Fibroblast of skin of abdomen (primary cell): ENCODE measurements at regions not wholly inside any gene's neighbourhood (a gene's known extent, or its start where the extent isn't known, plus 50 kb on each side); places are given as distances from the start of the nearest gene placed in this dataset.
"Not testable (repeated sequence)": the region's sequence is repeated elsewhere in the genome, so short reads cannot be mapped to it uniquely, and the experiment has no call there.

Source experiments
- DNase-seq: peaks from one replicate; pipeline ENCODE4 v3.0.0-alpha.2; 2013

DNA sequence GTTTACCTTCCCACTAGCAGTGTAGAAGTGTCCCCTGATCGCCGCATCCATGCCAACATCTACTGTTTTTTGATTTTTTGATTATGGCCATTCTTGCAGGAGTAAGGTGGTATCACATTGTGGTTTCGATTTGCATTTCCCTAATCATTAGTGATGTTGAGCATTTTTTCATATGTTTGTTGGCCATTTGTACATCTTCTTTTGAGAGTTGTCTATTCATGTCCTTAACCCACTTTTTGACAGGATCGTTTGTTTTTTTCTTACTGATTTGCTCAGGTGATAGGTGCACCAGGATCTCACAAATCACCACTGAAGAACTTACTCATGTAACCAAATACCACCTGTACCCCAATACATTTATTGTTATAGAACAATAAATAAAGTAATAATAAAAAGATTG, 114.5 kb downstream of the GATA6 start:
- not testable (repeated sequence) for DNase-seq

GRCh38 chr18:22283397-22283796, 114.0 kb downstream of the GATA6 start:
- peak; percentile 8 for DNase-seq

DNA sequence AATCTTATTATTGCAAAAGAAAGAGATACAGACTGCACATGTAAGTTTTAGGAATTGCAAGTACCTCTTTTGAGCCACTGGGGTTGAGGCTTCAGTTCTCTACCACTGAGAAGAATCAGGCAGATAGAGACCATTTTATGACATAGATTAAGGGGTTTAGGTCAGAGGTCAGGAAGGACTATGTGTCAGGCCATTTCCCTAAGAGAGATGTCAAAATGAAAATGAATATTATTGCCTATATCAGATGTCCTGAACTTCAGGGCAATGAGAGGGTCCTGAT, 113.7 kb downstream of the GATA6 start:
- DNase-seq: no peak

DNA sequence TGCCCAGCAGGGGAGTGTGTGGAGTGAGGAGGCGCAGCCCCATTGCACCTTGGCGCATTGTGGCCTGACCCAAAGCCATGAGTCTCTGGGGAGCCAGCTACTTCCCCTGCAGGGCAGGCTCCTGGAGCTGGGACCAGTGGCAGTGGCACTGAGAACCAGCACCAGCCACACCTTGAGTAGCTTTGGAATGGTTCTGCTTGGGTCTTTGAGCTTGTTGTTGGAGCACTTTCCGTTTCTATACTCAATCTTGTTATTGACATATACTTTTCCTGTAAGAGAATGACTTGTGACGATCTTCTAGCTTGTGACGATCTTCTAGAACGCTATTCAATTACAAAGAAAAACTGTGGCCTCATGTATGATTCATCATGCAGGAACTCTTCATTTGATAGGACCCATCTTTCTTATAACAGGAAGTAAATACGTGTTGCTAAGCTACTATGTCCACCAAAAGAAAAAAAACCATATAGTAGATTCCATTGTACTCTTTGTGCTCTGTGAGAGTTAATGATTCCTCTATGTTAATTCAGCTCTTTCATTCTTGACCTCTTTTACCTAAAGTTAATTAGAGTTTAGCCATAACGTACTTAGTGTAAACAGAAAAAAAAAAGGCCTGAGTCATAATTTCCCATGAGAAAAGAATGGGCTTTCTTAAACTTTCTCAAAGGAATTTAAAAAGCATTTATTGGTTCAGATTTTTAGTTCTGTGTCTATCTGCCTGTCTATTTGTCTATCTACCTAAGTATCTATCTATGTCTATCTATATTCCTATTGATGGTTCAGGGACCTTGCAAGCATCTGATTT, 113.1 kb downstream of the GATA6 start:
- peak; percentile 54 for DNase-seq

DNA sequence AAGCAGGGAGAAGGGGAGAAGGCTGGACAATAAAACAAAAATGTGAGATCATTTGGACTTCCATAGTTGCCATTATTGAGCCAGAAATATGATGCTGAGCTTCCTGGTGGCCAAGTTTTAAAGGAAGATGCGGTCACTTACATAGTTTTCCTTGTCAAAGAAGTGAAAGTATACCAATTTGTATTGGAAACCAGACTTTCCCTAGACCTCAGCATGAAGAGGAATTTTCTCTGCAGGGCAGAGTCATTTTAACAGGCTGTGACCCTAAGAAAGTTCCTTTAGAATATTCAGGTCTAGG, 111.0 kb downstream of the GATA6 start:
- no peak for DNase-seq

- DNase-seq: peak; percentile 82
Measured at GRCh38 chr18:22279741-22280452, 110.5 kb downstream of the GATA6 start.

GRCh38 chr18:22278798-22279197, 109.4 kb downstream of the GATA6 start:
- DNase-seq: no peak

DNA sequence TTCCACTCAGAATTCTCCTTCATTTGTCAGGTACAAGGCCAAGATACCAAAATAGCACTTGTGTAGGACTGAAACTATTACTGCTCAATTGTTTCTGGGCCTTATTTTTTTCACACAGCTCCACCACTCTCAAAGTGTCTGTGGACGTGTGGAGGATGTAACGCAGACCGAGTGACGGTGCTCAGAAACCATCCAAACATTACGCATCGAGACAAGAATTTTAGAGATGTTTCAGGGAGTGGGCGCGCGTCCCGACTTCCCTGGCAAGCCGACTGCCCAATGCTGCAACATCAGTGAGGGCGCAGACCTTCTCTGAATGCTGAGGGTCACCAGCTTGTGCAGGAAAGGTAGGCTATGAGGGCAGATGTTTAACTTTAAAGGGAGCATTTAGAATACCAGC, 108.4 kb downstream of the GATA6 start:
- DNase-seq: no peak

- DNase-seq: no peak
Measured at GRCh38 chr18:22276334-22276713, 106.9 kb downstream of the GATA6 start.

GRCh38 chr18:22275706-22276333, 106.4 kb downstream of the GATA6 start:
- DNase-seq: no peak

- DNase-seq: no peak
Measured at GRCh38 chr18:22273101-22274039, 104.0 kb downstream of the GATA6 start.

DNA sequence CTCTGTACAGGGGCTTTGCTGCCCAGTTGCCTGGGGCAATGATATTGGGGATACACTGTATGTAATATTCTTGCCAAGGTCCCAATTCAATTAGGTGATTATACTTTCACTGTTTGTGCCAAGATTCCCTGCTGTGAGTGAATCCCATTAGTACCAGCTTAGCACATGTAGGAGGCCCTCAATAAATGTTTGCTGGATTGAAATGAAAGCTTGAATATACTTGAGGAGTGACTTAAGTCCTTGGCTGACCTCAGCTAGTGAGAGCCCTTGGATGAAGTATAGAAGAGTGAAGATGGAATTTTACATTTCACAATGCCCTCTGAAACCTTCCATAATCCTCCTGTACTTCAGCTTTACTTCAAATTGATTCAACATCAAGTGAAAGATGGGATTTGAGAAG, 102.9 kb downstream of the GATA6 start:
- no peak for DNase-seq

DNA sequence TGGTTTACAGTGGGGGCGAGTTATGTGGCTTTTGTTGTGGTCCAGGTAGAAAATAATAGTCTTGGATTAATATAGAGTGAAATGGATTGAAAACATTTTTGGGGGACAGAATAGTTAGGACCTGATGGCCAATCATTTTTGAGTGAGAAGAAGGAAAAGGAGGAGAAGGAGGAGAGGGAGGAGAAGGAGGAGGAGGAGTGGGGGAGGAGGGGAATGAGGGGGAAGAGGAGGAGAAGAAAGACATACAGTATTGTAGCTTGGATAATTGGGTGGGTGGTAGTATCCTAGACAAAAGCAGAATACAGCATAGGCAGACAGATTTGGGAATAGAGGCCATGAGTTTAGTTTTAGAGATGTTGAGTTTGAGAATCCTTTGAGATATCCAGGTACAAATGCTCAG, 101.6 kb downstream of the GATA6 start:
- DNase-seq: no peak

GRCh38 chr18:22268641-22269128, 99.3 kb downstream of the GATA6 start:
- no peak for DNase-seq

GRCh38 chr18:22267697-22268096, 98.3 kb downstream of the GATA6 start:
- no peak for DNase-seq

GRCh38 chr18:22267225-22267624, 97.8 kb downstream of the GATA6 start:
- no peak for DNase-seq

- DNase-seq: no peak
Measured at GRCh38 chr18:22265838-22266237, 96.4 kb downstream of the GATA6 start.

DNA sequence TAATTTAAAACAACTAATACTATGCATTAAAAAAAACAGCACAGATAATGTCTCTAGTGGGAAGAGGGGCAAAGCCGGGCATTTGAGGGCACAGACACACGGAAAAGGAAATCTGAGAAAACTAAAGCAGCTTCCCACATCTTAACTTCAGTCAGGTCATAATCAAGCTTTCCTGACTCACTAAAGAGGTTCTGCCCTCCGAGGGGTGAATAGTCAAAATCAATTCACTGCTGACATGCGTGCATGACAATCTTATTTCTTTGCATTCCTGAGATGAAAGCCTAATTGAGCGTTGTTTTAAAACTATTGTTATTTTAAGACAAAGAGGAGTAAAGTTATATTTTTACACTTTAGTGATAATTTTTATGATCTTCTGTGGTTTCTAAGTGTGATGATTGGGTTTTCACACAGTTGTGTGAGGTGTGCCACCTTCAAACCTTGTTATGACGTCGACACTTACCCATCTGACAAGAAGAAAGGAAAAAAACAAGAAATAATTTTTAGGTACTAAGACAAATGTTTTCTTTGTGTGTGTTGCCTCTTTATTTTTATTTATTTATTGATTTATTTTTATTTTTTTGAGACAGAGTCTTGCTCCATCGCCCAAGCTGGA, 90.9 kb downstream of the GATA6 start:
- DNase-seq: no peak

GRCh38 chr18:22257022-22257543, 87.7 kb downstream of the GATA6 start:
- DNase-seq: peak; percentile 46

- no peak for DNase-seq
Measured at GRCh38 chr18:22254088-22254487, 84.7 kb downstream of the GATA6 start.

DNA sequence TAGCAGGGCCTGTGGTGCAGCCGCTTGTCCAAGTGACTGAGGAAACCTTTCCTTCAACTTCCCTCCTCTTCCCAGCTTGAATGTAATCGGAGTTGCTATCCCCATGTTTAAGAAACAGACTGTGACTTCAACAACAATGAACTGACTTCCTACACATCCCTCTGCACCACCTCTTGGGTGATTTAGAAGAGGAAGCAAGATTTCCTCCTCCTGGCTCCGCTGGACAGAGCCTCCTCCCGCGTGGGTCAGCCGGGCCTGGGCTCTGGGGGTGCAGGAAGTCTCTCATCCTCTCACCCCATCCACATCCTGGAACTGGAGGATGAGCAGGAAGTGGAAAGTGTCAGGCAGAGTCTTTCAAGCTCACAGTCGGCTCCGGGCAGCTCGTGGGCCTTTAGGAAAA, 84.3 kb downstream of the GATA6 start:
- no peak for DNase-seq

DNA sequence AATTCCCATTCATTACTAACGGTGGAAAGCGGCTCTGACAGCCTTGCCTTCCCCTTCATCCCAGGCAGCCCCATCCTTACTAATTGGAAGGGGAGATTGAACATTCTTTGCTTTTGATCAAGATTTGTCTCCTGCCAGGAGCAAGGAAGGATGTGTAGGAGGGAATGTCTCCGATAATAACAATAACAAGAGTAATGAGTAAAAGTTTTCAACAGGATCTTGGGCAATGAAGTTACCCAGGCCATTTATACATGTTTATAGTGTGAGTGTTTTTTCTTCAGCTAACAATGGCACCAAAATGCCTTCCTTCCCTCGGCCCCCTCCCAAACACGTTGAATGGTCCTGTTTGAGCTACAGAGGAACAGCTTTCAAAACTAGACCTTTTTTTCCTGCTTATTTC, 83.8 kb downstream of the GATA6 start:
- DNase-seq: no peak
